GM21390 (cell line): ENCODE measurements at regions not wholly inside any gene's neighbourhood (a gene's known extent, or its start where the extent isn't known, plus 50 kb on each side); places are given as distances from the start of the nearest gene placed in this dataset.
"Not testable (repeated sequence)": the region's sequence is repeated elsewhere in the genome, so short reads cannot be mapped to it uniquely, and the experiment has no call there.

Experiments
- ATAC-seq: cut with Tn5 transposase; IDR thresholded peaks from one replicate; pipeline ENCODE4 v1.9.1; 2021; ENCODE audit not compliant: unreplicated experiment

- no peak for ATAC-seq
Measured at GRCh38 chr12:46982629-46983392, 96.6 kb upstream of the PCED1B start.

DNA sequence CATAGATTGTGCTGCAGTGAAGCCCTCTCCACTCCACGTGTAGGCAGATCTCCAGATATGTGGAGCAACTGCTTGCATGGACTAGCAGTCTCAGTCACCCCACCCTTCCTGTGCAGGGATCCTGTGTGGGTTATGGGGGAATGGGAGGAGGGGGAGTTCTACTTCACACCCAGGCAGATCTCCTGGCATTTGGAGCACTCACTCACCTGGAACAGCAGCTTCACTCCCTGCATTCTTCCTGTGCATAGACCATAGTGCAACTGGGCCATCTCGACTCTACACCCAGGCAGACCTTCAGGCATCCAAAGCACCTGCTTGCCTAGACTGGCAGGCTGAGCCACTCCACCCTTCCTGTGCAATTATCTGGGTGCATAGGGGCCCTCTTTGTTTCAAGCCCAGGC lies 96.0 kb upstream of the PCED1B start:
- ATAC-seq: no peak

DNA sequence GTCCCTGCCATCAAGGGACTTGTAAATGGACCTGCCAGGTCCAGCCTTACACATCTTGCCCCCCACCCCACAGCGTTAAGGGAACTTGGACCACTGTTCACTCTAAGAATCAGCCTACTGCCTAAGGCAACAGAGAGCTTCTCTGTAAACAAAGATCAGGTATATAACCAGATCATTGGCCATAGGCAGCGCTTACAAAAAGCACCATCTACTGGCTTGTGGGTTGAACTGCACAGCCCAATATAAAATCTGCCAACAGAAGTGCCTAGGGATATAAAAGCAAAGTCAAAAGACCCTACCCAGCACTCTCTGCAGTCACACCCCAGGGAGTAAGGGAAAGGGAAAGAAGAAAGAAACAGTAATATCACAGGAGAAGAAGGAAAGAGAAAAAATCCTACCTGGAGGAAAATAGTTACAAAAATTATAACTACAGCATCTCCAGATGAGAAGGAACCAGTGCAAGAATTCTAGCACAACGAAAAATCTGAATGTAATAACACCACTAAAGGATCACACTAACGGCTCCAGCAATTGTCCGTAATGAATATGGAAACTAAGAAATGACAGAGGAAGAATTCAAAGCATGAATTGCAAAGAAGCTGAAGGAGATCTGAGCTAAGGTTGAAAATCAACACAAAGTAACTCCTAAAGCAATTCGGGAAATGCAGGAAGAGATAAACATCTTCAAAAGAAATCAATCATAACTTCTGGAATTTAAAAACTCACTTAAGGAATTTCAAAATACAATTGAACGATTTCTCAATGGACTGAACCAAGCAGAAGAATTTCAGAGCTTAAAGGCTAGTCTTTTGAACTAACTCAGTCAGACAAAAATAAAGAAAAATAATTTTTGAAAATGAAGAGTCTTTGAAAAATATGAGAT lies 95.2 kb upstream of the PCED1B start:
- ATAC-seq: peak; percentile 65

DNA sequence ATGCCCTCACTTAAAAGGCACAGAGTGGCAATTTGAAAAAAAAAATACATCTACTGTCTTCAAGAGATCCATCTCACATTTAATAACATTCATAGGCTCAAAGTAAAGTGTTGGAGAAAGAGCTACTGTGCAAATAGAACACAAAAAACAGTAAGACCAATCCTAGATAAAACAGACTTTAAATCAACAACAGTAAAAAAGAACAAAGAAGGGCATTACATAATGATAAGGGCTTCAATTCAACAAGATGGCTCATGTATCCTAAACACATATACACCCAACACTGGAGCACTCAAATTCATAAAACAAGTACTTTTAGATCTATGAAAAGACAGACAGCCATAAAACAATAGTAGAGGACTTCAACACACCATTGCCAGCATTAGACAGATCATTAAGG lies 93.6 kb upstream of the PCED1B start:
- no peak for ATAC-seq

DNA sequence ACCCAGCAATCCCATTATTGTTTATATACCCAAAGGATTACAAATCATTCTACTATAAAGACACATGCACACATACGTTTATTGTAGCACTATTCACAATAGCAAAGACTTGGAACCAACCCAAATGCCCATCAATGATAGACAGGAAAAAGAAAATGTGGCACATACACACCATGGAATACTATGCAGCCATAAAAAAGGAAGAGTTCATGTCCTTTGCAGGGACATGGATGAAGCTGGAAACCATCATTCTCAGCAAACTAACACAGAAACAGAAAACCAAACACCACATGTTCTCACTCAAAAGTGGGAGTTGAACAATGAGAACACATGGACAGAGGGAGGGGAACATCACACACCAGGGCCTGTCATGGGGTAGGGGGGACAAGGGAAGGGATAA lies 91.3 kb upstream of the PCED1B start:
- ATAC-seq: not testable (repeated sequence)

DNA sequence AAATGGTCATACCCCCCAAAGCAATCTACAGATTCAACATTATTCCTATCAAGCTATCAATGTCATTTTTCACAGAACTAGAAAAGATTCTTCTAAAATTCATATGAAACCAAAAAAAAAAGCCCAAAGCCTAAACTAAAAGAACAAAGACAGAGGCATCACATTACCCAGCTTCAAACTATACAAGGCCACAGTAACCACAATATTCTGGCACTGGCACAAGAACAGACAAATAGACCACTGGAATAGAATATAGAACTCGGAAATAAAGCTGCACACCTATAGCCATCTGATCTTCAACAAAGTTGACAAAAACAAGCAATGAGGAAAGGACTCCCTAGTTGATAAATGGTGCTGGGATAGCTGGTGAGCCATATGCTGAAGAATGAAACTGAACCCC lies 89.2 kb upstream of the PCED1B start:
- ATAC-seq: no peak

GRCh38 chr12:46992051-46992450 lies 87.4 kb upstream of the PCED1B start:
- ATAC-seq: not testable (repeated sequence)

DNA sequence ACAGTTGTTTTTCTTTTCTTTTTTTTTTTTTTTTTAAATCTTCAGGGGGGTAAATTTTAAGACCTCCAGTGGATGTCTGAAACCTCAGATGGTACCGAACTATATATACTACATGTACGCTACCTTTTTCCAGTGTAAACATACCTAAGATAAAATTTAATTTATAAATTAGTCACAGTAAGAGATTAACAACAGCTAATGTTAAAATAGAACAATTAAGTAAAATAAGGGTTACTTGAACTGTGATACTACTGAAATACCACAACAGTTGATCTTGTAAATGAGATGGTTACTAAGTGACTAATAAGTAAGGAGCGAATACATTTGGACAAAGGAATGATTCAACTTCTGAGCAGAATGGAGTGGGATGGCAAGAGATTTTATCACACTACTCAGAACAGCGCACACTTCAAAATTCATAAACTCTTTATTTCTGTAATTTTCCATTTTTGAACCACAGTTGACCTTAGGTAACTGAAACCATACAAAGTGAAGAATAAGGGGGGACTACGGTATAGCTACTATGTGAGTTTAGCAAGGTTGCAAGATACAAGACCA lies 80.5 kb upstream of the PCED1B start:
- ATAC-seq: no peak

GRCh38 chr12:47004634-47005033 lies 74.8 kb upstream of the PCED1B start:
- ATAC-seq: no peak

- no peak for ATAC-seq
Measured at GRCh38 chr12:47007048-47007447, 72.4 kb upstream of the PCED1B start.

DNA sequence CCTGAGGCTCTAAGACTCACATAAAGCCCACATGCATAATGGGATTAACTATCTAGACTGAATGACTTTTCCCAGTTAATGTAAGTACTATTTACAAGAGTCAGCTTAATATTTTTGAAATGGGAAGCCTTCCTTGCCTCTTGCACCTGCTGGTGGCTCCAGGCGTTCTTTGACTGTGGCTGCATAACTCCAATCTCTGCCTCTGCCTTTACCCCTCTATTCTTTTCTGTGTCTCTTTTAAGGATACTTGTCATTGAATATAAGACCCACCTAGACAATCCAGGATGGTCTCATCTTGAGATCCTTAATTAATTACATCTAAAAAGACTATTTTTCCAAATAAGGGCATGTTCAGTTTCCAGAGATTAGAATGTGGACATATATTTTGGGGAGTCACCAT lies 66.9 kb upstream of the PCED1B start:
- ATAC-seq: no peak

DNA sequence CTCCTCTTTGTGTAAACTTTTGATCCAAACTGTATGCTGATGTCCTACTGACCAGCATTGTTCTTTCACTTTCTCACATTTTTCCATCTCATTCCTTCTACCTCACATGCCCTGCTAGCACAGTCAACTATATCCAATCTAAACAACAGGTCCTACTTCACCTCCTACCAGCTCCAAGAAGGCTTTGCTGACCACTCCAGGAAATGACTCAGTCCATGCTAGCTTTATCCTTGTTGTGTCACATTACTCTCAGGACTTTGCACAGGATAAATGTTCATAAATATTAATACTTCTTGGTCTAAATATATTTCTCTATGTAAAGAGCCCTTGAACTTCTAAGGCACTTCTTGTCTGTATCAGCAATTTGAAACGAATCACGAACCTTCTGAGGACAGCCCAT lies 64.9 kb upstream of the PCED1B start:
- no peak for ATAC-seq

GRCh38 chr12:47015381-47015780 lies 64.0 kb upstream of the PCED1B start:
- no peak for ATAC-seq

DNA sequence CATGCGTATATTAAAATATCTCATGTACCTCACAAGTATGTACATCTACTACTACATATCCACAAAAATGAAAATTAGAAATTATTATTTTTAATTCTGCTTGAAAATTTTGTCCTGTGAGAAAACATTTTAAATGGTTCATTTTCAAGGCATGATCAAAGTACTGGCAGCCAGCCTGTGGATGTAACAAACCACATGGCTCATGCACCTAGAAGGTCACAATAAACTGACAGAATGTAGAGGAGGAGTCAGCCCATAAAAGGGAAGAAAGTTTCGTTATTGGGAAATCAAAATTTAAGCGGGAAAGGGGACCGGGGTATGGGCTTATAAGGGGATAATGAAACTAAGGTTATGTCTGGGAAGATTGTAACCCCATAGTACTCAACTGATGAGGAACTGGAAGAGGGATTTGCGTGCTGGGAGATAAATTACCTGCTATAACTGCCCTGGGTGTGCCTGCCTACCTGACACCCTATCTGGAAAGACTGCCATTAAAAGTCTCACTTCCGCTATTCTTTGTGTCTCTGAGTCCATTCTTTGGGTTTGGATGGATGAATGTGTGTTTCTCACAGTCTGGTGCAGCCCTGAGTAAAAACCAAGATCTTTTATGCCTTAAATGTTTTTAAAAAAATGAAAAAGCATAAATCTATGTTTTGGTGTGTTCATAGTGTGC lies 62.2 kb upstream of the PCED1B start:
- ATAC-seq: no peak

GRCh38 chr12:47017901-47018475 lies 61.4 kb upstream of the PCED1B start:
- no peak for ATAC-seq

DNA sequence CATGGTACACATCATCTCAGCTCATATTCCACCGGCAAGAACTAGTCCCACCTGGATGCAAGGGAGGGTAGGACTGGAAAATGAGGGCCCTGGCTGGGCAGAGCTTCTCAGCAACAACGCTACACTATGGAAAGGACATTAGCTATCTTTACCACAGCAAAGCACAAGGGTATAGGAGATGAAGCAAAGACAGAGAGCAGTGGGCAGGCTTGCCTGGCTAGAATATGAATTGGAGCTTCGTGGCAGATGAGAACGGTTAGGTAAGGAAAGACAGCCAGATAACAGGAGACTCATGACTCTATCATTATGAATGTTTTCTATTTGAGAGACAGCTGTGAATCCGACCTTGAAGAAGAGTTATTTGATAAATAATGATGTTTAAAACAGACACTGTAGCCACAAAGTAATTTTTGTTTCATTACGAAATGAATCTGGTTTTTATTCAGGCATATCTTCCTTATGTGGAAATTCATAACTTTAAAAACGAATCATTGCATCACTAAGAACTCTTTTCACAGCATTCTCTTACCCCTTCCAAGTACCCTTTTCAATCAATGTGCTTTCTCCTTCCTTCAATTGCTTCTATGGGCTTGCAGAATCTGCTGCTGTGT lies 59.1 kb upstream of the PCED1B start:
- ATAC-seq: no peak

GRCh38 chr12:47021298-47021697 lies 58.1 kb upstream of the PCED1B start:
- ATAC-seq: no peak

DNA sequence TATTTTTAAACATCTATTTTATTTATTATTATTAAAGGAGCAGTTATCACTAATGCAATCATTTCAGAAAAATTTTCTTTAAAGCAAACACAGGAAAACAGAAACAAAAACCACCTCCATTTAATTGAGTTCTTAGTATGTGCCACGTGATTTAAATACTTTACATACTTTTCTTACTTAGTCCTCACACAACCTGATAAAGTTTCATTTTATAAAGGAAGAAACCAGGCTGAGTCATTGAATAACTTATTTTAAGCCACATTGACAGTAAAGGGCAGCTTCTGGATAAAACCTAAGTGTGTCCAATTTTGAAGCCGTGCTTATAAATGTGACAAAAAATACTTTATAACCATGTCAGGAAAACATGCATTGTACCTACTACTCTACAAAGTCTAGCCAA lies 57.1 kb upstream of the PCED1B start:
- no peak for ATAC-seq

DNA sequence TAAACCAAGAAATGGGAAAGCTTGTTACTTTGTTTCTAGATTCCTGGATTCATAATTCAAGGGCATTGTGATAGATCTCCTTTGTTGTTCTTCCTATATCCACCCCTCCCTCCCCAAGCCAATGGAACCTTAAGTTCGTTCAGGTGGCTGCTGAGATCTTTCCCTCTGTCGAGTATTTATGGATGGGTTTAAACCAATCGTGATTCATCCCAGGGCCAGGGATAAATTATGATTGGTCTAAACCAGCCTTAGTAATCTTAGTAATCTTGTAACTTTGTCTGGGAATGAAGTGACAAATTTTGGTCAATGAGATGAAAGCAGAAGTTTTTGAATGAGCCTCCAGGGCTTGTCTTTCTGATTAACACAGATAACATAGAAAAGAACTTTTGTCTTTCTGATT lies 56.1 kb upstream of the PCED1B start:
- no peak for ATAC-seq

DNA sequence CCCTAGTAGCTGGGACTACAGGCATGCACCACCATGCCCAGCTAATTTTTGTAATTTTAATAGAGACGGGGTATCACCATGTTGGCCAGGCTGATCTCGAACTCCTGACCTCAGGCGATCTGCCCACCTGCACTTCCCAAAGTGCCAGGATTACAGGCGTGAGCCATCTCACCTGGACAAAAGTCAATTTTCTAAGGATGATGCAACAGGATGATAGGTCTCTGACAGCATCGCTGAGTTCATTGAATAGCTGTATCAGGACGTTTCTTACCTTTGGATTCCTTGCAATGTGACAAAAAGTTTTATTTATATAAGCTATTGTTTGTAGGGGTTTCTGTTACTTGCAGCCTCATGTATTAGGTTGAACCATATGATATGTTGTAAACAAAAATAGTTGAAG lies 55.5 kb upstream of the PCED1B start:
- ATAC-seq: no peak

GRCh38 chr12:47024463-47024862 lies 55.0 kb upstream of the PCED1B start:
- ATAC-seq: no peak
